ENCODE measurements at regions not wholly inside any gene's neighbourhood (a gene's known extent, or its start where the extent isn't known, plus 50 kb on each side); places are given as distances from the start of the nearest gene placed in this dataset.
"Not testable (repeated sequence)": the region's sequence is repeated elsewhere in the genome, so short reads cannot be mapped to it uniquely, and the experiment has no call there.

- H3K36me3 ChIP-seq (ENCODE audit: control insufficient read depth, insufficient read depth, low read length) = no peaks in the 10 kb centered on the region
- H3K4me1 ChIP-seq (ENCODE audit: control insufficient read depth, insufficient read depth, low read length) = no peaks in the 10 kb centered on the region
- H3K4me3 ChIP-seq (ENCODE audit: insufficient read depth, low read depth, low read length) = no peak overlapping the region
- 88 to 97% methylated on average over 2 of the region's 3 CpGs for WGBS, 2 experiments
- no peaks in the 10 kb centered on the region for H3K27me3 ChIP-seq (ENCODE audit: control insufficient read depth, insufficient read depth, low read length, poor library complexity, severe bottlenecking)
- no peak overlapping the region for H3K27ac ChIP-seq (ENCODE audit: insufficient read depth, low read depth, low read length, poor library complexity, severe bottlenecking)
- H3K9me3 ChIP-seq (ENCODE audit: control insufficient read depth, low read length) = no peaks in the 10 kb centered on the region
Measured at GRCh38 chr3:146712806-146713205, 107.7 kb upstream of the PLSCR5 start.

DNA sequence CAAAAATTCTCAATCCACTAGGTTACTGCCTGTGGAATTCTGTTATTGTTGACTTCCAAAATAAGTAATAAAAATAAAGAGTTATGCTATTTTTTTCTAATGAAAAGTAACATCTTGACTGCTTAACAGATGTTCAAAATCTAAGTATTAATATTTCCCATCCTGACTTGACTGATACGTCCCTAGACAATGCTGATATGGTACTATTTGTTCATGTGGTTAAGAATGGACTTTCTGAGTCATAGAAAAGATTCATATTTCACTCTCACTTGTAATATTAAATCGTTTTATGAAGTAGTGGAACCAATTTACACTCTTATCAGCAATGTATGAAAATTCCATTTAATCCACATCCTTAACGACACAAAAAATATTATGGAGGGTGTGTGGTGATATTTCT is 104.8 kb upstream of the PLSCR5 start:
- H3K4me3 ChIP-seq (ENCODE audit: insufficient read depth, low read depth, low read length) = no peak overlapping the region
- H3K36me3 ChIP-seq (ENCODE audit: control insufficient read depth, insufficient read depth, low read length) = no peaks in the 10 kb centered on the region
- no peaks in the 10 kb centered on the region for H3K9me3 ChIP-seq (ENCODE audit: control insufficient read depth, low read length)
- H3K27ac ChIP-seq (ENCODE audit: insufficient read depth, low read depth, low read length, poor library complexity, severe bottlenecking) = no peak overlapping the region
- 80 to 100% methylated on average over 1 of the region's 3 CpGs for WGBS, 2 experiments
- no peaks in the 10 kb centered on the region for H3K27me3 ChIP-seq (ENCODE audit: control insufficient read depth, insufficient read depth, low read length, poor library complexity, severe bottlenecking)
- H3K4me1 ChIP-seq (ENCODE audit: control insufficient read depth, insufficient read depth, low read length) = no peaks in the 10 kb centered on the region

GRCh38 chr3:146705225-146705624 is 100.1 kb upstream of the PLSCR5 start:
- Histone ChIP-seq H3K9me3 (ENCODE audit: control insufficient read depth, low read length) (no peaks in the 10 kb centered on the region), H3K4me3 (ENCODE audit: insufficient read depth, low read depth, low read length) (no peak overlapping the region), H3K36me3 (ENCODE audit: control insufficient read depth, insufficient read depth, low read length) (no peaks in the 10 kb centered on the region), H3K27me3 (ENCODE audit: control insufficient read depth, insufficient read depth, low read length, poor library complexity, severe bottlenecking) (no peaks in the 10 kb centered on the region), H3K4me1 (ENCODE audit: control insufficient read depth, insufficient read depth, low read length) (no peaks in the 10 kb centered on the region), H3K27ac (ENCODE audit: insufficient read depth, low read depth, low read length, poor library complexity, severe bottlenecking) (no peak overlapping the region)
- 100% methylated on average over 1 of the region's 2 CpGs; no CpG with 5 or more reads in 1 of the 2 experiments for WGBS, 2 experiments

DNA sequence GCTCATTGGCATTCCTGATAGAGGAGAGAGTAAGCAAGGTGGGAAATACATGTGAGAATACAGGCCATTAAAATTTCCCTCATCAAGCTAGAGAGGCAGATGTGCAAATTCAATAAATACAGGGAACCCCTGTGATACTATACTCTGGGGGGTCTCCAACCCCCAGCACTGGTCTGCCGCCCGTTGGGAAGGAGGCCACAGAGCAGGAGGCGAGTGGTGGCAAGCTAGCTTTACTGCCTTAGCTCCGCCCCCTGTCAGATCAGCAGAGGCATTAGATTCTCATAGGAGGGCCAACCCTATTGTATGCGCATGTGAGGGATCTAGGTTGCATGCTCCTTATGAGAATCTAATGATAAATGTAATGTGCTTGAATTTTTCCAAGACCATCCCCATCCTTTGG is 97.1 kb upstream of the PLSCR5 start:
- no peaks in the 10 kb centered on the region for H3K36me3 ChIP-seq (ENCODE audit: control insufficient read depth, insufficient read depth, low read length)
- no peak overlapping the region for H3K4me3 ChIP-seq (ENCODE audit: insufficient read depth, low read depth, low read length)
- no peaks in the 10 kb centered on the region for H3K9me3 ChIP-seq (ENCODE audit: control insufficient read depth, low read length)
- H3K27ac ChIP-seq (ENCODE audit: insufficient read depth, low read depth, low read length, poor library complexity, severe bottlenecking) = no peak overlapping the region
- no peaks in the 10 kb centered on the region for H3K27me3 ChIP-seq (ENCODE audit: control insufficient read depth, insufficient read depth, low read length, poor library complexity, severe bottlenecking)
- H3K4me1 ChIP-seq (ENCODE audit: control insufficient read depth, insufficient read depth, low read length) = no peaks in the 10 kb centered on the region
- WGBS, 2 experiments = 89 to 90% methylated on average over 5 of the region's 5 CpGs

DNA sequence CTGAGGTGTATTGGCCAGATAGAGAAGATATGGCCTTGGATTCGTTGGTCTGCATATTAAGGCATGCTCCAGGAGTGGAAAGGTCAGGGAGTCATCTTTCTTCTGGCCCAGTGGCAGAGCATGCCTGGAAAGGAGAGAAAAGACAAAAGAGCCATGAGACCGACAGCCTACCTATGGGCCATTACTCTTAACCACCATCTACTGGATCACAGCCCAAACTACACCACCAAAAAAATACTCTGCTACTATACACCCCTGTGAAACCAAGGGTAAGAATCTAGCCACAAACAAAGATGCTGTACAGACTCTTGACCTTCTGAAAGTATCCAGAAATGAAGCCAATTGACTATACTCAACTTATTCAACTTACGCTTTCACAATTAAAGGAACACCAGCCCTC is 96.1 kb upstream of the PLSCR5 start:
- no peaks in the 10 kb centered on the region for H3K9me3 ChIP-seq (ENCODE audit: control insufficient read depth, low read length)
- H3K27ac ChIP-seq (ENCODE audit: insufficient read depth, low read depth, low read length, poor library complexity, severe bottlenecking) = no peak overlapping the region
- no peaks in the 10 kb centered on the region for H3K36me3 ChIP-seq (ENCODE audit: control insufficient read depth, insufficient read depth, low read length)
- H3K4me3 ChIP-seq (ENCODE audit: insufficient read depth, low read depth, low read length) = no peak overlapping the region
- no peaks in the 10 kb centered on the region for H3K4me1 ChIP-seq (ENCODE audit: control insufficient read depth, insufficient read depth, low read length)
- no peaks in the 10 kb centered on the region for H3K27me3 ChIP-seq (ENCODE audit: control insufficient read depth, insufficient read depth, low read length, poor library complexity, severe bottlenecking)
- WGBS, 2 experiments = 85 to 94% methylated on average over 3 of the region's 3 CpGs

- H3K4me3 ChIP-seq (ENCODE audit: insufficient read depth, low read depth, low read length); H3K4me1 ChIP-seq (ENCODE audit: control insufficient read depth, insufficient read depth, low read length); H3K9me3 ChIP-seq (ENCODE audit: control insufficient read depth, low read length); H3K27me3 ChIP-seq (ENCODE audit: control insufficient read depth, insufficient read depth, low read length, poor library complexity, severe bottlenecking); H3K27ac ChIP-seq (ENCODE audit: insufficient read depth, low read depth, low read length, poor library complexity, severe bottlenecking); H3K36me3 ChIP-seq (ENCODE audit: control insufficient read depth, insufficient read depth, low read length): not testable (repeated sequence)
Measured at GRCh38 chr3:146700025-146700424, 94.9 kb upstream of the PLSCR5 start.

GRCh38 chr3:146692254-146692653 is 87.1 kb upstream of the PLSCR5 start:
- WGBS, 2 experiments = 95 to 100% methylated on average over 2 of the region's 2 CpGs
- no peaks in the 10 kb centered on the region for H3K27me3 ChIP-seq (ENCODE audit: control insufficient read depth, insufficient read depth, low read length, poor library complexity, severe bottlenecking)
- H3K9me3 ChIP-seq (ENCODE audit: control insufficient read depth, low read length) = no peaks in the 10 kb centered on the region
- H3K4me3 ChIP-seq (ENCODE audit: insufficient read depth, low read depth, low read length) = no peak overlapping the region
- no peaks in the 10 kb centered on the region for H3K4me1 ChIP-seq (ENCODE audit: control insufficient read depth, insufficient read depth, low read length)
- H3K36me3 ChIP-seq (ENCODE audit: control insufficient read depth, insufficient read depth, low read length) = no peaks in the 10 kb centered on the region
- no peak overlapping the region for H3K27ac ChIP-seq (ENCODE audit: insufficient read depth, low read depth, low read length, poor library complexity, severe bottlenecking)

- no peaks in the 10 kb centered on the region for H3K9me3 ChIP-seq (ENCODE audit: control insufficient read depth, low read length)
- no peaks in the 10 kb centered on the region for H3K4me1 ChIP-seq (ENCODE audit: control insufficient read depth, insufficient read depth, low read length)
- H3K27me3 ChIP-seq (ENCODE audit: control insufficient read depth, insufficient read depth, low read length, poor library complexity, severe bottlenecking) = no peaks in the 10 kb centered on the region
- no peaks in the 10 kb centered on the region for H3K36me3 ChIP-seq (ENCODE audit: control insufficient read depth, insufficient read depth, low read length)
- H3K27ac ChIP-seq (ENCODE audit: insufficient read depth, low read depth, low read length, poor library complexity, severe bottlenecking) = no peak overlapping the region
- 82 to 85% methylated on average over 8 of the region's 8 CpGs for WGBS, 2 experiments
- no peak overlapping the region for H3K4me3 ChIP-seq (ENCODE audit: insufficient read depth, low read depth, low read length)
Measured at GRCh38 chr3:146685050-146685814, 80.1 kb upstream of the PLSCR5 start.

DNA sequence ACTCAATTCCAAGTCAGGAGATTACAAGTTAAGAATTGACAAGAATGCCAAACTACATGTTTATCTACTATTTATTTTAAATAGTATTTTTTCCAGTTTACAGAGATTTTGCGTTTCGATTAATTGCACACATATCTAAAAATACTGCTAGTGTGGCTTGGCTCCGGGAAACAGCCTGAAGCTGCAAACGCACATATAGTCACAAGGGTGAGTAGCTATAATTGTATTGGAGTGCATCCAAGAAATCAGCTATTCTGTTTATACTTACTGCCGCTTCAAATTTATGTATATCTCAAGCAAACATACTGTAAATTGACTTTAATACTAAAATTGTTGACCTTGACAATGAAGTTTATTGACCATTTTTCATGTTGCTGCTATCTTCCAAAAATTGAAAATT is 77.0 kb upstream of the PLSCR5 start:
- 87% methylated on average over 3 to 4 of the region's 5 CpGs for WGBS, 2 experiments
- H3K27me3 ChIP-seq (ENCODE audit: control insufficient read depth, insufficient read depth, low read length, poor library complexity, severe bottlenecking) = no peaks in the 10 kb centered on the region
- H3K4me3 ChIP-seq (ENCODE audit: insufficient read depth, low read depth, low read length) = no peak overlapping the region
- no peaks in the 10 kb centered on the region for H3K36me3 ChIP-seq (ENCODE audit: control insufficient read depth, insufficient read depth, low read length)
- H3K9me3 ChIP-seq (ENCODE audit: control insufficient read depth, low read length) = no peaks in the 10 kb centered on the region
- H3K4me1 ChIP-seq (ENCODE audit: control insufficient read depth, insufficient read depth, low read length) = no peaks in the 10 kb centered on the region
- H3K27ac ChIP-seq (ENCODE audit: insufficient read depth, low read depth, low read length, poor library complexity, severe bottlenecking) = no peak overlapping the region

DNA sequence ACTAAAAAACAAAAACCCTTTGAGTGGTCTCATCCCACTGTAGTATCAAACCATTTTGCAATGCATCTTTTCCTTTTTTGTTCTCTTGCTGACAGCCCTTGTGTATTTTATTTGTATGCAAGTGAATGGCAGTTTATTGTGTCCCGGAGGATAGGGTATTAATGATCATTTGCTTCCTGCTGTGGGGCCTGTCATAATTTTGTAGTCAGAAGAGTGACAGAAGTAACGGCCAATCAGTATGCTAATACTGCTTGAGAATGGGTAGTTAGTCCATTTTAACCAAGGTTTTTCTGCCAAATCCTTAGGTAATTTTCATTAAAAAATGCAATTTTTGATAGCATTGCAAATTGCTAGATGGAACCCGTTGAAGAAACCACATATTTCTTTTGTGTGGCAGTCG is 75.5 kb upstream of the PLSCR5 start:
- Histone ChIP-seq H3K4me1 (ENCODE audit: control insufficient read depth, insufficient read depth, low read length) (no peaks in the 10 kb centered on the region), H3K27me3 (ENCODE audit: control insufficient read depth, insufficient read depth, low read length, poor library complexity, severe bottlenecking) (no peaks in the 10 kb centered on the region), H3K9me3 (ENCODE audit: control insufficient read depth, low read length) (no peaks in the 10 kb centered on the region), H3K4me3 (ENCODE audit: insufficient read depth, low read depth, low read length) (no peak overlapping the region), H3K36me3 (ENCODE audit: control insufficient read depth, insufficient read depth, low read length) (no peaks in the 10 kb centered on the region), H3K27ac (ENCODE audit: insufficient read depth, low read depth, low read length, poor library complexity, severe bottlenecking) (no peak overlapping the region)
- 80 to 85% methylated on average over 4 of the region's 4 CpGs for WGBS, 2 experiments

DNA sequence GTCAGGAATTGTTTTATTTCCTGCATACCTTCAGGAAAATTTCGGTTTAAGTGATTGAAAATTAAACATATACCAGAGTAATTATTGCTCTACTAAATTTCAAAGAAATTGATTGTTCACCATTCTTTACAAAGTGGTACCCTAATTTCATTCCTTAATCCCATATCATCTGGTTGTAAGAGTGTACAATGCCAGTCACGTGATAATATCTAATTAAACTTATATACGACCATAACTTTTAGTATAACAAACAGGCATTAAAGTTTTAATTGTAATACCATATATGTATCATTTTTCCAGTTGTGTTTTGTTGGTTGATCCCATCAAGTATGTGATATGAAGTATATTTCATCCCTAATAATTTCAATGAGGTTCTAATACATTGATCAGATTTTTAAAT is 74.8 kb upstream of the PLSCR5 start:
- Histone ChIP-seq H3K9me3 (ENCODE audit: control insufficient read depth, low read length) (no peaks in the 10 kb centered on the region), H3K36me3 (ENCODE audit: control insufficient read depth, insufficient read depth, low read length) (no peaks in the 10 kb centered on the region), H3K4me1 (ENCODE audit: control insufficient read depth, insufficient read depth, low read length) (no peaks in the 10 kb centered on the region), H3K27ac (ENCODE audit: insufficient read depth, low read depth, low read length, poor library complexity, severe bottlenecking) (no peak overlapping the region), H3K4me3 (ENCODE audit: insufficient read depth, low read depth, low read length) (no peak overlapping the region), H3K27me3 (ENCODE audit: control insufficient read depth, insufficient read depth, low read length, poor library complexity, severe bottlenecking) (no peaks in the 10 kb centered on the region)
- WGBS, 2 experiments = 100% methylated on average over 1 of the region's 3 CpGs

Data from ectodermal cell (in vitro differentiated cells).